Mesenchymal stem cell (in vitro differentiated cells and primary cell): ENCODE measurements at regions not wholly inside any gene's neighbourhood (a gene's known extent, or its start where the extent isn't known, plus 50 kb on each side); places are given as distances from the start of the nearest gene placed in this dataset.

Experiments used
- DNase-seq: peaks from one replicate; pipeline ENCODE4 v3.0.0-alpha.2; 2013
- H2AFZ ChIP-seq: one replicate; pipeline ENCODE4 v1.6.1; 2013; ENCODE audit warnings: low read depth, mild to moderate bottlenecking, control low read depth, inconsistent platforms, low read length, moderate library complexity
- H2AK5ac ChIP-seq: 2 replicates; pipeline ENCODE4 v1.6.1; 2013; ENCODE audit warnings: low read length, moderate library complexity, mild to moderate bottlenecking, inconsistent platforms; ENCODE audit not compliant: severe bottlenecking
- H2BK120ac ChIP-seq: one replicate; pipeline ENCODE4 v1.6.1; 2013; ENCODE audit warnings: low read depth, mild to moderate bottlenecking, inconsistent platforms, low read length, moderate library complexity
- H2BK12ac ChIP-seq, 2 experiments: one replicate each; pipeline ENCODE4 v1.6.1; 2013; ENCODE audit warnings: inconsistent platforms in 2 of 2, low read length in 2 of 2, mild to moderate bottlenecking in 2 of 2, moderate library complexity in 2 of 2, control low read depth in 1 of 2
- H2BK15ac ChIP-seq: one replicate; pipeline ENCODE4 v1.6.1; 2013; ENCODE audit warnings: mild to moderate bottlenecking, low read depth, inconsistent platforms; ENCODE audit not compliant: poor library complexity, severe bottlenecking
- H2BK5ac ChIP-seq: 2 replicates; pipeline ENCODE4 v1.6.1; 2013; ENCODE audit warnings: low read depth, mild to moderate bottlenecking, low read length, control low read depth, inconsistent platforms; ENCODE audit not compliant: poor library complexity, severe bottlenecking
- H3K14ac ChIP-seq, 2 experiments: one replicate each; pipeline ENCODE4 v1.6.1; 2013; ENCODE audit warnings: inconsistent platforms in 2 of 2, low read length in 2 of 2, control low read depth in 1 of 2, mild to moderate bottlenecking in 1 of 2, moderate library complexity in 1 of 2
- H3K18ac ChIP-seq, 2 experiments: one replicate each; pipeline ENCODE4 v1.6.1; 2013; ENCODE audit warnings: inconsistent platforms in 2 of 2, low read length in 2 of 2, control low read depth in 1 of 2, low read depth in 1 of 2, mild to moderate bottlenecking in 1 of 2
- H3K23ac ChIP-seq, 2 experiments: one replicate each; pipeline ENCODE4 v1.6.1; 2013; ENCODE audit warnings: inconsistent platforms in 2 of 2, low read length in 2 of 2, mild to moderate bottlenecking in 2 of 2, moderate library complexity in 2 of 2, control low read depth in 1 of 2
- H3K27ac ChIP-seq: 2 replicates; pipeline ENCODE4 v1.5.1; 2013; ENCODE audit warnings: mild to moderate bottlenecking, moderate library complexity, low read length, control low read depth, inconsistent platforms; ENCODE audit not compliant: poor library complexity, severe bottlenecking
- H3K27me3 ChIP-seq, 2 experiments: 2 replicates each; pipeline versions ENCODE4 v1.6.1 to v1.7.0; 2013; ENCODE audit warnings: low read length in 2 of 2, mild to moderate bottlenecking in 2 of 2, moderate library complexity in 2 of 2, control low read depth in 1 of 2, inconsistent platforms in 1 of 2; ENCODE audit not compliant: control insufficient read depth in 1 of 2, insufficient read depth in 1 of 2
- H3K36me3 ChIP-seq, 2 experiments: 2 replicates each; pipeline versions ENCODE4 v1.6.1 to v1.7.0; 2013; ENCODE audit warnings: low read length in 2 of 2, control low read depth in 1 of 2, inconsistent platforms in 1 of 2, low read depth in 1 of 2, mild to moderate bottlenecking in 1 of 2; ENCODE audit not compliant: insufficient read depth in 2 of 2, control insufficient read depth in 1 of 2
- H3K4ac ChIP-seq, 2 experiments: one replicate each; pipeline ENCODE4 v1.6.1; 2013; ENCODE audit warnings: inconsistent platforms in 2 of 2, low read length in 2 of 2, mild to moderate bottlenecking in 2 of 2, moderate library complexity in 2 of 2, control low read depth in 1 of 2, low read depth in 1 of 2
- H3K4me1 ChIP-seq: 2 replicates; pipeline ENCODE4 v1.6.1; 2013; ENCODE audit warnings: low read depth, low read length, control low read depth; ENCODE audit not compliant: control insufficient read depth, insufficient read depth
- H3K4me2 ChIP-seq: 2 replicates; pipeline ENCODE4 v1.6.1; 2013; ENCODE audit warnings: low read length, mild to moderate bottlenecking, inconsistent platforms; ENCODE audit not compliant: poor library complexity, severe bottlenecking
- H3K4me3 ChIP-seq, 2 experiments: 2 replicates each; pipeline versions ENCODE4 v1.5.1 to v1.7.0; 2013; ENCODE audit warnings: low read length in 2 of 2, mild to moderate bottlenecking in 2 of 2, control low read depth in 1 of 2, low read depth in 1 of 2; ENCODE audit not compliant: insufficient read depth in 1 of 2
- H3K79me1 ChIP-seq: replicated peaks from 2 replicates; pipeline ENCODE4 v1.6.1; 2013; ENCODE audit warnings: mild to moderate bottlenecking, control low read depth, low read length, inconsistent platforms; ENCODE audit not compliant: poor library complexity, severe bottlenecking
- H3K9ac ChIP-seq: 2 replicates; pipeline ENCODE4 v1.7.0; 2013; ENCODE audit warnings: mild to moderate bottlenecking, low read length, moderate library complexity
- H3K9me3 ChIP-seq: 2 replicates; pipeline ENCODE4 v1.7.0; 2013; ENCODE audit warnings: mild to moderate bottlenecking, low read length; ENCODE audit not compliant: control insufficient read depth
- H4K8ac ChIP-seq: one replicate; pipeline ENCODE4 v1.6.1; 2013; ENCODE audit warnings: inconsistent platforms, mild to moderate bottlenecking, low read length, moderate library complexity
- H4K91ac ChIP-seq: one replicate; pipeline ENCODE4 v1.6.1; 2013; ENCODE audit warnings: mild to moderate bottlenecking, low read length, inconsistent platforms
- WGBS: methylation state at CpG from one replicate; pipeline ENCODE4 v1.1.7; 2013; ENCODE audit warnings: mixed read lengths; 5-methylcytosine and 5-hydroxymethylcytosine counted together

- 87% methylated on average over 1 of the region's 3 CpGs for WGBS
- no peak overlapping the region for H3K18ac ChIP-seq
- no peak overlapping the region for H3K9ac ChIP-seq
- no peak overlapping the region for H4K8ac ChIP-seq
- peaks cover 2 to 29% of the 10 kb centered on the region in 2 experiments for H3K27me3 ChIP-seq
- H3K4me3 ChIP-seq: no peak overlapping the region
- no peaks in the 10 kb centered on the region for H3K36me3 ChIP-seq
- no peak overlapping the region for H3K27ac ChIP-seq
- H3K4me2 ChIP-seq: no peak overlapping the region
- no peak overlapping the region for H2BK5ac ChIP-seq
- H2AK5ac ChIP-seq: no peak overlapping the region
- H4K91ac ChIP-seq: no peak overlapping the region
- H2AFZ ChIP-seq: no peak overlapping the region
- H3K4me1 ChIP-seq: no peaks in the 10 kb centered on the region
- H2BK12ac ChIP-seq: no peak overlapping the region
- no peak overlapping the region for H2BK15ac ChIP-seq
- no peak for DNase-seq
- H3K4ac ChIP-seq: no peak overlapping the region
- no peaks in the 10 kb centered on the region for H3K79me1 ChIP-seq
- H3K23ac ChIP-seq: no peak overlapping the region
- no peaks in the 10 kb centered on the region for H3K9me3 ChIP-seq
- no peak overlapping the region for H3K14ac ChIP-seq
- H2BK120ac ChIP-seq: no peak overlapping the region
These were observed 214.2 kb downstream of the HRH4 start for GRCh38 chr18:24674605-24675004.

- Histone ChIP-seq H3K14ac (no peak overlapping the region), H2BK15ac (no peak overlapping the region), H3K23ac (no peak overlapping the region), H3K27me3 (peaks cover 0 to 24% of the 10 kb centered on the region in 2 experiments), H3K79me1 (no peaks in the 10 kb centered on the region), H4K8ac (no peak overlapping the region), H2AFZ (no peak overlapping the region), H3K9me3 (no peaks in the 10 kb centered on the region), H3K27ac (no peak overlapping the region), H2BK120ac (no peak overlapping the region), H3K18ac (no peak overlapping the region), H2BK5ac (no peak overlapping the region), H3K4ac (no peak overlapping the region), H2AK5ac (no peak overlapping the region), H4K91ac (peak overlapping the region; percentile 40), H3K9ac (no peak overlapping the region), H3K4me2 (no peak overlapping the region), H3K4me3 (no peak overlapping the region), H3K36me3 (no peaks in the 10 kb centered on the region), H2BK12ac (no peak overlapping the region), H3K4me1 (no peaks in the 10 kb centered on the region)
- WGBS: 100% methylated on average over 1 of the region's 1 CpG
- no peak for DNase-seq
These were observed 216.6 kb downstream of the HRH4 start for GRCh38 chr18:24677011-24677410.

GRCh38 chr18:24678107-24678506 lies 217.7 kb downstream of the HRH4 start:
- no peak overlapping the region for H2BK15ac ChIP-seq
- H3K27ac ChIP-seq: no peak overlapping the region
- no peak overlapping the region for H2BK120ac ChIP-seq
- no peaks in the 10 kb centered on the region for H3K79me1 ChIP-seq
- H3K4me2 ChIP-seq: no peak overlapping the region
- no peaks in the 10 kb centered on the region for H3K4me1 ChIP-seq
- H3K4me3 ChIP-seq: no peak overlapping the region
- H3K23ac ChIP-seq: no peak overlapping the region
- no peaks in the 10 kb centered on the region for H3K9me3 ChIP-seq
- no peak overlapping the region for H4K8ac ChIP-seq
- peaks cover 0 to 24% of the 10 kb centered on the region in 2 experiments for H3K27me3 ChIP-seq
- H2AFZ ChIP-seq: no peak overlapping the region
- H2BK5ac ChIP-seq: no peak overlapping the region
- no peak overlapping the region for H3K4ac ChIP-seq
- no peaks in the 10 kb centered on the region for H3K36me3 ChIP-seq
- H2BK12ac ChIP-seq: no peak overlapping the region
- no peak overlapping the region for H3K9ac ChIP-seq
- WGBS: 100% methylated on average over 1 of the region's 1 CpG
- no peak overlapping the region for H2AK5ac ChIP-seq
- DNase-seq: no peak
- no peak overlapping the region for H3K18ac ChIP-seq
- H3K14ac ChIP-seq: no peak overlapping the region
- H4K91ac ChIP-seq: no peak overlapping the region

- DNase-seq: no peak
- Histone ChIP-seq H2BK15ac (no peak overlapping the region), H2BK5ac (no peak overlapping the region), H2AFZ (no peak overlapping the region), H2AK5ac (no peak overlapping the region), H3K4ac (no peak overlapping the region), H3K27ac (no peak overlapping the region), H3K4me2 (no peak overlapping the region), H3K36me3 (no peaks in the 10 kb centered on the region), H4K91ac (no peak overlapping the region), H2BK12ac (no peak overlapping the region), H3K4me3 (no peak overlapping the region), H3K9ac (no peak overlapping the region), H3K18ac (no peak overlapping the region), H3K79me1 (no peaks in the 10 kb centered on the region), H4K8ac (no peak overlapping the region), H3K9me3 (no peaks in the 10 kb centered on the region), H2BK120ac (no peak overlapping the region), H3K27me3 (peaks cover 0 to 24% of the 10 kb centered on the region in 2 experiments), H3K14ac (no peak overlapping the region), H3K23ac (no peak overlapping the region), H3K4me1 (no peaks in the 10 kb centered on the region)
- WGBS: 83% methylated on average over 3 of the region's 3 CpGs
These were observed 218.2 kb downstream of the HRH4 start for GRCh38 chr18:24678626-24679025.
